Fibroblast of skin of left biceps (primary cell): ENCODE measurements at regions not wholly inside any gene's neighbourhood (a gene's known extent, or its start where the extent isn't known, plus 50 kb on each side); places are given as distances from the start of the nearest gene placed in this dataset.

Experiments used
- DNase-seq, 2 experiments: peaks; one replicate each; pipeline ENCODE4 v3.0.0-alpha.2; 2013; ENCODE audit warnings: low read depth in 2 of 2

GRCh38 chr14:53517270-53517960, 364.3 kb upstream of the DDHD1 start:
- no peak for DNase-seq

DNA sequence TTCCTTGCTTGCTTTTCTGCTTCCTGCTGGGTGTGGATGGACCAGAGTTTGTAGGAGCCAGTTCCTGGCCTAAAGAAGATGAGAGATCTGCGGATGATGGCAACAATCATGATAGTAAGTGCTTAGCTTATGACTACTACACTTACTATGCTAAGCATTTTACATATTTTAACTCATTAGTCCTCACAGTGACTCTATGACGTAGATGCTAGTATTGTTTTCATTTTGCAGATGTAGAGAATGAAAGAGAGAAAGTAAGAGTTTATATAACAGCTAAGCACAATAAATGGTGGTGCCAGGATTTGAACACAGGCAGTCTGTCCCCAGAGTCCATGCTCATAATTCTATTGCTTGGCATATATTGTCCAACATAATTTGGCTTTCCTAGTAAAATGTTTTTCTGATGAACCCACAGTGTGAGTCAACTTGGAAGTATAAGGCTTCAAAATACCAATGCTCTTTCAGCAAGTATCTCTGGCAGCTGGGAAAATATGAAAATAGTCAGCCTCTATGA, 363.2 kb upstream of the DDHD1 start:
- peak; percentile 72 to 81 for DNase-seq

GRCh38 chr14:53515276-53515675, 362.2 kb upstream of the DDHD1 start:
- peak; percentile 35 to 41 for DNase-seq

DNA sequence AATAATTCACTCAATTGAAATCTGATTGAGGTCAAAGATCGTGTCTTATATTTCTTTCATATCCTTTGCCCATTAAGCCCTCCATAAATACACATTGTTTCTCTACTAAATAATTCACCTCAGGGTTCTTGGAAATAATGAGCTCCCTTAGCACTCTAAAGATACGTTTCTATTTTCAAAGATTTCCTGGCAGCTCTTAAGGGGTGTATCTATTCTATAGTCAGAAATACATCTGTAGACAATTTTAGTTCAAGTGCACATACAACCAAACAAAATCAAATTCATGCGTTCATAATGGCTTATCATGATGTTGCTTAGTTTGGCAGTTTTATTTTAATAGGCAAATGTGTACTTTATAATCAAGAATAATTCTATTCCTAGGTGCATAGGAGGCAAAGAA, 361.1 kb upstream of the DDHD1 start:
- no peak for DNase-seq

- no peak for DNase-seq
These were observed 357.3 kb upstream of the DDHD1 start for GRCh38 chr14:53510281-53510912.

- DNase-seq, result peak in 1 of 2 experiments; percentile 45
These were observed 356.4 kb upstream of the DDHD1 start for GRCh38 chr14:53509276-53510244.

DNA sequence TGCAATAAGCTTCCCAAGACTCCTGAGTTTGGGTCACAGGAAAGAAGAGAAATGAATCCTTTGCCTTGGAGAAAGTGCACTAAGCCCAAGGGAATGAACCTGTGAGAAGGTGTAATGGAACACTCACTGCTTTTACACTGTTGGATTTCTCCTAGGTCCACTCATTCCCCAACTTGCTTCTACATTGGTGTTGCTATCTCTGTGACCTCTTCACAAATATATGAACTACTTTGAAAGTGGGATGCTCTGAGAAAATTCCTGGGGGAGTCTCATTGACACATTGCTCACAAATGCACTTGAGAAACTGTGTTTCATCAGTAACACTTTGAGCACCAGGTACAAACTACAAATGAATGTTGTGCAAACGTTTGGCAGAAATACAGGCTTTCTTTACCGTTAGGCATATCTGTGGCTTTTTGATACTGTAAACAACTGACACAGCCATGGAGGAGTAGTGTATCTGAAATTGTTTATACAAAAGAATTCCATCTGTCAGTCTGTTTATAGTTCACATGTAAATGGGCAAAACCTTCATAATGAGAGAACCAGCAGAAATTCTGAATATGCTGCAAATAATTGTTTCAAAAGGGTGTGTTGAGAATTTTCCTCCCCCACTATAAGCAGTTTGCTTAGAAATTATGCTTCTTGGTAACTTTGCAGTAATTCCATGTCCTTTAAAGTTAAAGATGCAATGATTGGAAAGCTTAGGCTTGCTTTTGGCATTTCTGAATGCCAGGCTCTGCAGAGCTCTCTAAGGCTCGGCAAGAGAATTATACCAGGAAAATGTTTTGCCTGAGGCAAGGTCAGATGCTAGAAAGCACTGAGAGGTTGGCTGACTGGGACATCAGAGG, 348.5 kb upstream of the DDHD1 start:
- DNase-seq, result peak in 1 of 2 experiments; percentile 20

DNA sequence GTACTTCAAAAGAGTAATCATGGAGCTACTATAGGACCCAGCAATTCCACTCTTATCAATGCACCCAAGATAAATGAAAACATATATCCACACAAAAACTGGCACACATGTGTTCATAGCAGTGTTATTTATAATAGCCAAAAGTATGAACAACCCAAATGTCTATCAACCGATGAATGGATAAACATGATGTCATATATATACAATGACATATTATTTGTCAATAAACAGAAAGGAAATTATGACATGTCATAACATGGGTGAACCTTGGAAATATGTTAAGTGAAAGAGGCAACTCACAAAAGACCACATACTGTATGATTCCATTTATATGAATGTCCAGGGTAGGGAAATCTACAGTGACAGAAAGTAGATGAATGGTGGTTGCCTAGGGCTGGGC, 347.1 kb upstream of the DDHD1 start:
- DNase-seq, result no peak

DNA sequence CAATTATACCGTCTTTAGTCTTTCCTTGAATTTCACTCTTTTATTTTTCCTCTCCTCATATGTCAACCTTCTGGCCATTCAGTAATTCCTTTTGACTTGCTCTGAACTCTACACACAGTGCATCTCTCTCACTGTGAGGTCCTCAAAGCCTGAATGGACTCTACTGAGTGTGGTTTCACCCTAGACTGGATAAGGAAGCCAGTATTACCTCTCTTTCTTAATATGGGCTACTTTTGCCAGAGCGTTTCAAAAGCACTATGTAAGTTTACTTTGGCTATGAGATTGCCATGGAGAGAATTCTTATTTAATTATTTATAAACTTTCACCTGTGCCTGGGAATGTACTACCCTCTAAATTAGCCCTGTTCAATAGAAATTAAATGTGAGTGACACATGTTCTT, 343.5 kb upstream of the DDHD1 start:
- no peak for DNase-seq

DNA sequence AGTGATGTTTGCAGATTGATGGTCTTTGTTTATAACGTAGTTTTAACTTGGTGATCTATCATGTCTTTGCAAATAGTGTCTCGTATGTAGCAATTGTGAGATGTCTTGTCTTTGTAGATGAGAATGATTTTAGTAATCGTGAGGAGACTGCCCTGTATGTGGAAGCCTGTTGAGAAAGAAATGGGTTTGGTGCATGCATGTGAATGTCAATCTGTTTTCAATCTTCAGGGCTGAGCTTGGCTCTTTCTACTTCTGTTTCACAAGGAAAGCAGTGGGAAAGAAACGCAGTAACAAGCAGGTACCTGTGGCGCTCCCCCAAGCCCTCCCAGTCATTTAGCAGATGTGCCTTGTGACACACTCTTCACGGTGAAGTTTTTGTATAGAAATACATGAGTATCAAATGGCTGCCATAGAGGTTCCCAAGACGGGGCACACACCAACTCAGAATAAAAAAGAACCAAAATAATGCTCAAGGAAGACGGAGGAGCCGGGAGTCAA, 342.8 kb upstream of the DDHD1 start:
- DNase-seq, result no peak

DNA sequence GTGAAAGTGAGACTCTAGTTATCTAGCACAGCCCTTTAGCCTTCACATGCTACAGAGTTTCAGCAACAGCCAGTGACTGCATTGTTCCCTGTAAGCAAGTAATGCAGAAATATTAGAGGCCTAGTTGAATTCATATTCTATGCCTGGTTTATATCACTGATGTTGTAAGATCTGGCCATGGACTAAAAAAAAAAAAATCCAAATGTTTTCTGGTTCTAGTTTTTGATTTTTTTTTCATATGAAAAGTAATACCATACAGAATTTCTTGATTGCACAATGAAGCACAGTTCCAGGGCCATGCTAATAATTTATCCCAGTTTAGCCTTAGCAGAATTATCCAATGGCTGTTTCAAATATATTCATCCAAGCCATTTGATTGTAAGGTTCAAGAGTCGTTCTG, 341.5 kb upstream of the DDHD1 start:
- no peak for DNase-seq

DNA sequence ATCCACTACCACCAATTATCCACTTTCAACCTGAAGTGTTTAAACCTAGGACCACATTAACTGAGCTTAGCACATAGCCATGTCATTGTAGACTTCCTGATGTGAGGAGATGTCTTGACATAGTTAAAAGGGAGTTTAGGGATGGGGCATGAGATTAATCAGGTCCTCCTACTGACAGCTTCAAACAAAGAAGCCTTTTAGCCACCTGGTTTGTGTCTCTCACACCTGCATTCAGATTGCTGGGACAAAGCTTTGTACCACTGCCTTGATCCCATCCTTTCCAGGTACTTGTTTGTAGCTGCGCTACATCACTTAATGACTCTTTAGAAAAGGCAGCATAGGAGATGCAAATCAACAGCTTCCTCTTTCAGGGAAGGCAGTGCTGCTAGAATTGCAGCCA, 340.7 kb upstream of the DDHD1 start:
- DNase-seq, result no peak

- no peak for DNase-seq
These were observed 340.2 kb upstream of the DDHD1 start for GRCh38 chr14:53493320-53493719.

GRCh38 chr14:53491884-53492277, 338.8 kb upstream of the DDHD1 start:
- DNase-seq, result no peak

DNA sequence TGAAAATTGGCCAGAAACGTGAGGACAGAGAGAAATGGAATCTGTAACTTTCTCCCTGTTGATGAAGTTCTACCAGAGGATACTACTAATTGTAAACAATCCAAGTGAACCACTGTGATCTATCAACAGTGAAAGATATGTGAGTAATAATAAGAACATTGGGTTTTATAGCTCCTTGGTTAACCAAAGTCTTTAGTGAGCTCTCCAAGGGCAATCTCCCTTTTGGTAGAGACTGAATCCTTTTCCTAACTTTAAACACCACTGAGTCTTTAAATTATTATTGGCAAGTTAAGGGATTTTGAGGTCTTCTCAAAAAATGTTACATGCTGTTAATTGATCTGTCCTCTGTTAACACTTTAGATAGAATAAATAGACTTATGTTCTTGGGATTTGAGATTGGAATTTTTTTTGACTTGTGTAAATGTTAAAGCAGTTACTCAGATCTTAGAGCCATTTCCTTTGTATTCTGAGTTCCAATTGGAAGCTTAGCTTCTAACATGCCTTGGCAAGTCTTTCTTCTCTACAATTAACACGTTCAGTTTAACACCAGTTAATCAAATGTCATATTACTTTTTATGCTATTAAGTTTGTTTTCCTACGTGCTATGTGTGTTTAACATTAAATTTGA, 338.2 kb upstream of the DDHD1 start:
- DNase-seq, result peak; percentile 48 to 61

DNA sequence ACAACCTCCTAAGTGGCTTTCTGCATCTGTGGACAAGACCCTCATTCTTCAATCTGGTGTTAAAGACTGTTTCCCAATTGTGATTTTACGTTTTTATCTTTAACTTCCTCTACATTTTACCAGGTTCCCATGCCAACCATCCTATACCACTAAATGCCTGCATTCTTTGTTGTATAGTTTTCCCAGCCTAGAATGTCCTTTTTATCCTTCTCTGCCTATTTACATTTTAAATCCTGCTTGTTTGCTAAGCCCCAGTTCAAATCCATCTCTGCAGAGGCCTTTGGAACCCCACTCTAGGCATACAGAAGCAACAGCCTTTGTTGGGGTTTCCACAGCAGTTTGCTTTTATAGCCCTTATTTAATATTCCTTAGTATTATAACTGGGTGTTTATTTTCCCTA, 325.1 kb upstream of the DDHD1 start:
- no peak for DNase-seq

GRCh38 chr14:53473480-53473879, 320.4 kb upstream of the DDHD1 start:
- no peak for DNase-seq

DNA sequence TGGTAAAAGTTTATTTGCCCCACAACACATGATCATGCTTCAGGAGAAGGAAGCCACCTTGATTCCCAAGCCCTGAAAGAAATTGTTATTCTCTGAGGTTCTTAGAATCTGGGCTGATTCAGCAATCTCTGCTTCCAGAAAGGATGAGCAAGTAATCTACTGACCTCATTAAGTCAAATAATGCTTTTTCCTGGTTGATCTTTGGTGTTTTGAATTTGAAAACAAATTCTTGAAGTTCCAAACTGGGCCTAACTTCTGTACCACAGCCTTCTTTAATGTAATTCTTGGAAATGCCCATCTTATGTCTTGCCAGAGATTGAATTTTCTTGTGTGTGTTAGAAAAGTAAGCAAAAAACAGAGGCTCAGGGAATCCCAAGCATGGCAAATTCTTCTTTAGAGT, 319.2 kb upstream of the DDHD1 start:
- no peak for DNase-seq

GRCh38 chr14:53470351-53471043, 317.4 kb upstream of the DDHD1 start:
- no peak for DNase-seq

DNA sequence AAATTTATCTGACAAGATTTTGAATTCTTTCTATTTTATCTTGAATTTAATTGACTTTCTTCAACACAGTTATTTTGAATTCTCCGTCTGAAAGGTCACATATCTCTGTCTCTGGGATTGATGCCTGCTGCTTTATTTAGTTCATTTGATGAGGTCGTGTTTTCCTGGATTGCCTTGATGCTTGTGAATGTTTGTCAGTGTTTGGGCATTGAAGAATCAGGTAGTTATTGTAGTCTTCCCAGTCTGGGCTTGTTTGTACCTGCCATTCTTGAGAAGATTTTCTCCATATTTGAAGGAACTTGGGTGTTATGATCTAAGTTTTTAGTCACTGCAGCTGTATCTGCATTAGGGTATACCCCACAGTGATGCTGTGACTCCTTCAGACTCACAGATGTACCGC, 315.8 kb upstream of the DDHD1 start:
- no peak for DNase-seq
